ENCODE measurements at regions not wholly inside any gene's neighbourhood (a gene's known extent, or its start where the extent isn't known, plus 50 kb on each side); places are given as distances from the start of the nearest gene placed in this dataset.

DNA sequence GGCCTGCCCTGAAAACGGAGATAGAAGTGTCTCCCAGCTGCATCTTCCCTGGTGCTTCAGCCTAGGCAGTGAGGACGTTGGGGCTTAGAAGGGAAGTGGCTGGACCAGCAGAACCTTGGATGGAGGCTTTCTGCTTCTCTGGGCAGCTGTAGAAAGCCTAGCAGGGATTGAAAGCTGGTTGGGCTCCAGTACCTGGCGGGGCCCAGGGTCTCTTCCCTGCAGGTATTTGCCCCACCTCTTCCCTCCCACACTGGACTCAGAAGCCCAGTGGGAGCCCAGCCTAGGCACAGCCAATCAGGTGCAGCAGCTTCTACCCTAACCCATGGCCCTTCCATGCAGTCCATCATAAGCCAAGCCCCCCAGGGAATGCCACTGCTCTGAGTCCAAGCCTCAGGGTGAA lies 190.3 kb upstream of the IRX6 start:
- TF ChIP-seq, protein P1, sequence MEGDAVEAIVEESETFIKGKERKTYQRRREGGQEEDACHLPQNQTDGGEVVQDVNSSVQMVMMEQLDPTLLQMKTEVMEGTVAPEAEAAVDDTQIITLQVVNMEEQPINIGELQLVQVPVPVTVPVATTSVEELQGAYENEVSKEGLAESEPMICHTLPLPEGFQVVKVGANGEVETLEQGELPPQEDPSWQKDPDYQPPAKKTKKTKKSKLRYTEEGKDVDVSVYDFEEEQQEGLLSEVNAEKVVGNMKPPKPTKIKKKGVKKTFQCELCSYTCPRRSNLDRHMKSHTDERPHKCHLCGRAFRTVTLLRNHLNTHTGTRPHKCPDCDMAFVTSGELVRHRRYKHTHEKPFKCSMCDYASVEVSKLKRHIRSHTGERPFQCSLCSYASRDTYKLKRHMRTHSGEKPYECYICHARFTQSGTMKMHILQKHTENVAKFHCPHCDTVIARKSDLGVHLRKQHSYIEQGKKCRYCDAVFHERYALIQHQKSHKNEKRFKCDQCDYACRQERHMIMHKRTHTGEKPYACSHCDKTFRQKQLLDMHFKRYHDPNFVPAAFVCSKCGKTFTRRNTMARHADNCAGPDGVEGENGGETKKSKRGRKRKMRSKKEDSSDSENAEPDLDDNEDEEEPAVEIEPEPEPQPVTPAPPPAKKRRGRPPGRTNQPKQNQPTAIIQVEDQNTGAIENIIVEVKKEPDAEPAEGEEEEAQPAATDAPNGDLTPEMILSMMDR (IDR thresholded peaks at IDR 0.05) = no peak
- no peak for TF ChIP-seq TCF7L2 (IDR thresholded peaks at IDR 0.05; ENCODE audit: low read depth, low read length)
- TF ChIP-seq, protein P2, sequence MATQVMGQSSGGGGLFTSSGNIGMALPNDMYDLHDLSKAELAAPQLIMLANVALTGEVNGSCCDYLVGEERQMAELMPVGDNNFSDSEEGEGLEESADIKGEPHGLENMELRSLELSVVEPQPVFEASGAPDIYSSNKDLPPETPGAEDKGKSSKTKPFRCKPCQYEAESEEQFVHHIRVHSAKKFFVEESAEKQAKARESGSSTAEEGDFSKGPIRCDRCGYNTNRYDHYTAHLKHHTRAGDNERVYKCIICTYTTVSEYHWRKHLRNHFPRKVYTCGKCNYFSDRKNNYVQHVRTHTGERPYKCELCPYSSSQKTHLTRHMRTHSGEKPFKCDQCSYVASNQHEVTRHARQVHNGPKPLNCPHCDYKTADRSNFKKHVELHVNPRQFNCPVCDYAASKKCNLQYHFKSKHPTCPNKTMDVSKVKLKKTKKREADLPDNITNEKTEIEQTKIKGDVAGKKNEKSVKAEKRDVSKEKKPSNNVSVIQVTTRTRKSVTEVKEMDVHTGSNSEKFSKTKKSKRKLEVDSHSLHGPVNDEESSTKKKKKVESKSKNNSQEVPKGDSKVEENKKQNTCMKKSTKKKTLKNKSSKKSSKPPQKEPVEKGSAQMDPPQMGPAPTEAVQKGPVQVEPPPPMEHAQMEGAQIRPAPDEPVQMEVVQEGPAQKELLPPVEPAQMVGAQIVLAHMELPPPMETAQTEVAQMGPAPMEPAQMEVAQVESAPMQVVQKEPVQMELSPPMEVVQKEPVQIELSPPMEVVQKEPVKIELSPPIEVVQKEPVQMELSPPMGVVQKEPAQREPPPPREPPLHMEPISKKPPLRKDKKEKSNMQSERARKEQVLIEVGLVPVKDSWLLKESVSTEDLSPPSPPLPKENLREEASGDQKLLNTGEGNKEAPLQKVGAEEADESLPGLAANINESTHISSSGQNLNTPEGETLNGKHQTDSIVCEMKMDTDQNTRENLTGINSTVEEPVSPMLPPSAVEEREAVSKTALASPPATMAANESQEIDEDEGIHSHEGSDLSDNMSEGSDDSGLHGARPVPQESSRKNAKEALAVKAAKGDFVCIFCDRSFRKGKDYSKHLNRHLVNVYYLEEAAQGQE (IDR thresholded peaks at IDR 0.05; ENCODE audit: insufficient read depth in 1 of 2, low read depth in 2 of 2, low read length in 1 of 2) = no peak
- TF ChIP-seq POLR2AphosphoS5 (IDR thresholded peaks at IDR 0.05; ENCODE audit: low read depth, low read length) = no peak
- TF ChIP-seq SIN3A (IDR thresholded peaks at IDR 0.05; ENCODE audit: borderline replicate concordance, insufficient read depth, low read depth, low read length) = no peak

Data from Panc1 (cell line).